GM23338 (cell line): ENCODE measurements at regions not wholly inside any gene's neighbourhood (a gene's known extent, or its start where the extent isn't known, plus 50 kb on each side); places are given as distances from the start of the nearest gene placed in this dataset.

Experiments
- ATAC-seq: fragments of 200-7000 bp; cut with Tn5 transposase; 3 replicates; pipeline ENCODE4 v1.9.1; 2020
- DNase-seq: peaks from one replicate; pipeline ENCODE4 v3.0.0-alpha.2; 2015; ENCODE audit warnings: low spot score
- H2AFZ ChIP-seq: fragments of 200-600 bp; sonication (generic); 2 replicates; pipeline ENCODE4 v1.8.0; 2016; ENCODE audit warnings: antibody characterized with exemption, mild to moderate bottlenecking, moderate library complexity
- H3F3A ChIP-seq: fragments of 200-600 bp; sonication (generic); replicated peaks from 2 replicates; pipeline ENCODE4 v1.8.0; 2017; ENCODE audit warnings: antibody characterized with exemption, mixed run types, low read depth
- H3K27ac ChIP-seq: fragments of 200-600 bp; sonication (generic); 2 replicates; pipeline ENCODE4 v1.6.1; 2016; ENCODE audit warnings: low read depth
- H3K27me3 ChIP-seq: fragments of 200-600 bp; sonication (generic); 2 replicates; pipeline ENCODE4 v1.8.0; 2016; ENCODE audit warnings: mild to moderate bottlenecking, mixed run types, moderate library complexity; ENCODE audit not compliant: insufficient read depth
- H3K36me3 ChIP-seq: fragments of 200-600 bp; sonication (generic); 2 replicates; pipeline ENCODE4 v1.8.0; 2016; ENCODE audit warnings: mild to moderate bottlenecking; ENCODE audit not compliant: insufficient read depth
- H3K4me1 ChIP-seq: fragments of 200-600 bp; sonication (generic); 2 replicates; pipeline ENCODE4 v1.8.0; 2016; ENCODE audit warnings: mild to moderate bottlenecking, moderate library complexity; ENCODE audit not compliant: insufficient read depth
- H3K4me2 ChIP-seq: fragments of 200-600 bp; sonication (generic); 2 replicates; pipeline ENCODE4 v1.7.1; 2017; ENCODE audit warnings: mixed run types
- H3K4me3 ChIP-seq: fragments of 200-600 bp; sonication (generic); 2 replicates; pipeline ENCODE4 v1.6.1; 2016; ENCODE audit warnings: mixed run types
- H3K79me2 ChIP-seq: fragments of 200-600 bp; sonication (generic); replicated peaks from 2 replicates; pipeline ENCODE4 v1.8.0; 2017; ENCODE audit warnings: mild to moderate bottlenecking; ENCODE audit not compliant: insufficient read depth
- H3K9me2 ChIP-seq: fragments of 200-600 bp; sonication (generic); 2 replicates; pipeline ENCODE4 v1.8.0; 2017; ENCODE audit not compliant: insufficient read depth
- H4K20me1 ChIP-seq: fragments of 200-600 bp; sonication (generic); replicated peaks from 2 replicates; pipeline ENCODE4 v1.8.0; 2017; ENCODE audit warnings: mild to moderate bottlenecking; ENCODE audit not compliant: insufficient read depth
- H3K27ac Mint-ChIP-seq: 2 replicates; pipeline ENCODE4 v1.8.0; 2020; ENCODE audit warnings: inconsistent platforms, mild to moderate bottlenecking, moderate library complexity, mixed read lengths
- H3K27me3 Mint-ChIP-seq: 3 replicates; pipeline ENCODE4 v1.8.0; 2022; ENCODE audit warnings: low read depth, mild to moderate bottlenecking, moderate library complexity, mixed read lengths, inconsistent platforms; ENCODE audit not compliant: insufficient read depth, poor library complexity
- H3K36me3 Mint-ChIP-seq: 3 replicates; pipeline ENCODE4 v1.8.0; 2021; ENCODE audit warnings: low read depth, mild to moderate bottlenecking, inconsistent platforms, moderate library complexity, mixed read lengths
- H3K4me1 Mint-ChIP-seq: 3 replicates; pipeline ENCODE4 v1.8.0; 2020; ENCODE audit warnings: mild to moderate bottlenecking, inconsistent platforms, mixed read lengths
- H3K4me3 Mint-ChIP-seq: 3 replicates; pipeline ENCODE4 v1.8.0; 2021; ENCODE audit warnings: moderate library complexity, mild to moderate bottlenecking, inconsistent platforms, mixed read lengths
- H3K9me3 Mint-ChIP-seq: 3 replicates; pipeline ENCODE4 v1.8.0; 2020; ENCODE audit warnings: moderate library complexity, mild to moderate bottlenecking, inconsistent platforms, mixed read lengths
- CREB1 ChIP-seq: fragments of 250-450 bp; sonication (Bioruptor Pico); IDR thresholded peaks from 2 replicates; pipeline ENCODE4 v1.5.0; 2020; ENCODE audit warnings: low read depth, mild to moderate bottlenecking, moderate library complexity
- CTCF ChIP-seq, 2 experiments: fragments of 200-600 bp in 1 of 2; sonication (generic) in 1 of 2; conservative IDR thresholded peaks; 2 replicates each; pipeline versions ENCODE4 v1.5.1 to v1.6.1; 2016 to 2017; ENCODE audit warnings: antibody characterized with exemption in 2 of 2, low read depth in 2 of 2, mild to moderate bottlenecking in 2 of 2, moderate library complexity in 1 of 2
- ETS1 ChIP-seq: IDR thresholded peaks from 2 replicates; pipeline ENCODE4 v1.6.1; 2016; ENCODE audit warnings: antibody characterized with exemption
- EZH2phosphoT487 ChIP-seq: fragments of 200-600 bp; sonication (generic); IDR thresholded peaks from one replicate; pipeline ENCODE4 v1.8.1; 2018; ENCODE audit warnings: antibody characterized with exemption; ENCODE audit not compliant: unreplicated experiment
- JUNB ChIP-seq: IDR thresholded peaks from one replicate; pipeline ENCODE4 v1.6.1; 2016; ENCODE audit warnings: antibody characterized with exemption; ENCODE audit not compliant: unreplicated experiment
- NANOG ChIP-seq: IDR thresholded peaks from 2 replicates; pipeline ENCODE4 v1.6.1; 2016; ENCODE audit warnings: antibody characterized with exemption, borderline replicate concordance
- POLR2AphosphoS5 ChIP-seq: IDR thresholded peaks from 2 replicates; pipeline ENCODE4 v1.6.1; 2016; ENCODE audit warnings: antibody characterized with exemption, low read depth
- ZNF331 ChIP-seq: fragments of 250-450 bp; sonication (Bioruptor Pico); IDR thresholded peaks from 2 replicates; pipeline ENCODE4 v1.5.0; 2020; ENCODE audit warnings: low read depth, mild to moderate bottlenecking, moderate library complexity
- TF ChIP-seq, protein P1 (sequence below): fragments of 250-450 bp; sonication (Bioruptor Pico); IDR thresholded peaks from 2 replicates; pipeline ENCODE4 v1.5.0; 2020; ENCODE audit warnings: mild to moderate bottlenecking, moderate library complexity

GRCh38 chr16:26583803-26584202 is 482.9 kb upstream of the C16orf82 start (continued):
- no peak for TF ChIP-seq CTCF (conservative IDR thresholded peaks at IDR 0.05; ENCODE audit: low read depth in 2 of 2)
- TF ChIP-seq, protein P1, sequence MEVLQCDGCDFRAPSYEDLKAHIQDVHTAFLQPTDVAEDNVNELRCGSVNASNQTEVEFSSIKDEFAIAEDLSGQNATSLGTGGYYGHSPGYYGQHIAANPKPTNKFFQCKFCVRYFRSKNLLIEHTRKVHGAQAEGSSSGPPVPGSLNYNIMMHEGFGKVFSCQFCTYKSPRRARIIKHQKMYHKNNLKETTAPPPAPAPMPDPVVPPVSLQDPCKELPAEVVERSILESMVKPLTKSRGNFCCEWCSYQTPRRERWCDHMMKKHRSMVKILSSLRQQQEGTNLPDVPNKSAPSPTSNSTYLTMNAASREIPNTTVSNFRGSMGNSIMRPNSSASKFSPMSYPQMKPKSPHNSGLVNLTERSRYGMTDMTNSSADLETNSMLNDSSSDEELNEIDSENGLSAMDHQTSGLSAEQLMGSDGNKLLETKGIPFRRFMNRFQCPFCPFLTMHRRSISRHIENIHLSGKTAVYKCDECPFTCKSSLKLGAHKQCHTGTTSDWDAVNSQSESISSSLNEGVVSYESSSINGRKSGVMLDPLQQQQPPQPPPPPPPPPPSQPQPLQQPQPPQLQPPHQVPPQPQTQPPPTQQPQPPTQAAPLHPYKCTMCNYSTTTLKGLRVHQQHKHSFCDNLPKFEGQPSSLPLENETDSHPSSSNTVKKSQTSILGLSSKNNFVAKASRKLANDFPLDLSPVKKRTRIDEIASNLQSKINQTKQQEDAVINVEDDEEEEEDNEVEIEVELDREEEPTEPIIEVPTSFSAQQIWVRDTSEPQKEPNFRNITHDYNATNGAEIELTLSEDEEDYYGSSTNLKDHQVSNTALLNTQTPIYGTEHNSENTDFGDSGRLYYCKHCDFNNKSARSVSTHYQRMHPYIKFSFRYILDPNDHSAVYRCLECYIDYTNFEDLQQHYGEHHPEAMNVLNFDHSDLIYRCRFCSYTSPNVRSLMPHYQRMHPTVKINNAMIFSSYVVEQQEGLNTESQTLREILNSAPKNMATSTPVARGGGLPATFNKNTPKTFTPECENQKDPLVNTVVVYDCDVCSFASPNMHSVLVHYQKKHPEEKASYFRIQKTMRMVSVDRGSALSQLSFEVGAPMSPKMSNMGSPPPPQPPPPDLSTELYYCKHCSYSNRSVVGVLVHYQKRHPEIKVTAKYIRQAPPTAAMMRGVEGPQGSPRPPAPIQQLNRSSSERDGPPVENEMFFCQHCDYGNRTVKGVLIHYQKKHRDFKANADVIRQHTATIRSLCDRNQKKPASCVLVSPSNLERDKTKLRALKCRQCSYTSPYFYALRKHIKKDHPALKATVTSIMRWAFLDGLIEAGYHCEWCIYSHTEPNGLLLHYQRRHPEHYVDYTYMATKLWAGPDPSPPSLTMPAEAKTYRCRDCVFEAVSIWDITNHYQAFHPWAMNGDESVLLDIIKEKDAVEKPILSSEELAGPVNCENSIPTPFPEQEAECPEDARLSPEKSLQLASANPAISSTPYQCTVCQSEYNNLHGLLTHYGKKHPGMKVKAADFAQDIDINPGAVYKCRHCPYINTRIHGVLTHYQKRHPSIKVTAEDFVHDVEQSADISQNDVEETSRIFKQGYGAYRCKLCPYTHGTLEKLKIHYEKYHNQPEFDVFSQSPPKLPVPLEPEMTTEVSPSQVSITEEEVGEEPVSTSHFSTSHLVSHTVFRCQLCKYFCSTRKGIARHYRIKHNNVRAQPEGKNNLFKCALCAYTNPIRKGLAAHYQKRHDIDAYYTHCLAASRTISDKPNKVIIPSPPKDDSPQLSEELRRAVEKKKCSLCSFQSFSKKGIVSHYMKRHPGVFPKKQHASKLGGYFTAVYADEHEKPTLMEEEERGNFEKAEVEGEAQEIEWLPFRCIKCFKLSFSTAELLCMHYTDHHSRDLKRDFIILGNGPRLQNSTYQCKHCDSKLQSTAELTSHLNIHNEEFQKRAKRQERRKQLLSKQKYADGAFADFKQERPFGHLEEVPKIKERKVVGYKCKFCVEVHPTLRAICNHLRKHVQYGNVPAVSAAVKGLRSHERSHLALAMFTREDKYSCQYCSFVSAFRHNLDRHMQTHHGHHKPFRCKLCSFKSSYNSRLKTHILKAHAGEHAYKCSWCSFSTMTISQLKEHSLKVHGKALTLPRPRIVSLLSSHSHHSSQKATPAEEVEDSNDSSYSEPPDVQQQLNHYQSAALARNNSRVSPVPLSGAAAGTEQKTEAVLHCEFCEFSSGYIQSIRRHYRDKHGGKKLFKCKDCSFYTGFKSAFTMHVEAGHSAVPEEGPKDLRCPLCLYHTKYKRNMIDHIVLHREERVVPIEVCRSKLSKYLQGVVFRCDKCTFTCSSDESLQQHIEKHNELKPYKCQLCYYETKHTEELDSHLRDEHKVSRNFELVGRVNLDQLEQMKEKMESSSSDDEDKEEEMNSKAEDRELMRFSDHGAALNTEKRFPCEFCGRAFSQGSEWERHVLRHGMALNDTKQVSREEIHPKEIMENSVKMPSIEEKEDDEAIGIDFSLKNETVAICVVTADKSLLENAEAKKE, result no peak
- TF ChIP-seq EZH2phosphoT487, result no peak
- TF ChIP-seq CREB1 (CRISPR knock-in tag), result no peak
- TF ChIP-seq POLR2AphosphoS5, result no peak

- H3K79me2 ChIP-seq, result no peaks in the 10 kb centered on the region
- DNase-seq (no peak), ATAC-seq (no peak)
- no peak overlapping the region for H3K4me3 Mint-ChIP-seq
- H3K27ac Mint-ChIP-seq, result no peak overlapping the region
- H2AFZ ChIP-seq, result no peak overlapping the region
- H3K4me1 ChIP-seq, result peaks cover 8% of the 10 kb centered on the region; the same call in 1 of the 2 replicates
- no peaks in the 10 kb centered on the region for H3K27me3 Mint-ChIP-seq
- H3K27ac ChIP-seq, result no peak overlapping the region
- peaks cover 76% of the 10 kb centered on the region for H3K9me3 Mint-ChIP-seq
- H3K4me1 Mint-ChIP-seq, result peaks cover 6% of the 10 kb centered on the region; the same call in 2 of the 3 replicates
- peaks cover 5% of the 10 kb centered on the region; the same call in 1 of the 3 replicates for H3K36me3 Mint-ChIP-seq
- H3K4me3 ChIP-seq, result no peak overlapping the region
- no peaks in the 10 kb centered on the region for H3F3A ChIP-seq
- no peaks in the 10 kb centered on the region for H3K27me3 ChIP-seq
- H3K9me2 ChIP-seq, result peaks cover 8% of the 10 kb centered on the region
- no peak overlapping the region for H3K4me2 ChIP-seq
- no peaks in the 10 kb centered on the region for H4K20me1 ChIP-seq
- no peaks in the 10 kb centered on the region; the same call in 1 of the 2 replicates for H3K36me3 ChIP-seq
- TF ChIP-seq JUNB, result no peak
- no peak for TF ChIP-seq CREB1 (CRISPR knock-in tag)
- TF ChIP-seq NANOG, result no peak
- TF ChIP-seq POLR2AphosphoS5, result no peak
- no peak for TF ChIP-seq ETS1
- no peak for TF ChIP-seq ZNF331 (CRISPR knock-in tag)
These were observed 473.0 kb upstream of the C16orf82 start for GRCh38 chr16:26593700-26594099.
